RKO (cell line): ENCODE measurements at regions not wholly inside any gene's neighbourhood (a gene's known extent, or its start where the extent isn't known, plus 50 kb on each side); places are given as distances from the start of the nearest gene placed in this dataset.
A peak's percentile ranks its signal among the peaks of the same experiment; 100 is the strongest.

Source experiments
- DNase-seq: peaks from one replicate; pipeline ENCODE4 v3.0.0-alpha.2; 2016; ENCODE audit warnings: low spot score

DNA sequence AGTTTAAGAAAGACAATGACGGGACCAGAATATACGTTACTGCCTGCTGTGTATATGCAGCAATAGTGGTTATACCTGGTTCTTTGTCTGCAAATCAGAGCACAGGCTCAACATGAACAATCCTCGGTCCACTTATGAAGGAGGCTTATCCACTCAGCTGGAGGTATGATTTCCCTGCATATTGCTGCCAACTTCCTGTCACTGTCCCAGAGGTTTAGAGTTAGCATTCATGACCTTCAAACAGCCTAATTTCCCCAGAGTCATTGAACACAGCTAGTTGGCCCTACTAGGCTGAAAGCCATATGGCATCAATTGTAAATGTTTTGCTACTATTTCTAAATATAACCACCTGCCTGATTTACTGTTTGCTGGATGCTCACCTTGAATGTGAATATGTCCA, 224.9 kb upstream of the ZNF717 start:
- no peak for DNase-seq

DNA sequence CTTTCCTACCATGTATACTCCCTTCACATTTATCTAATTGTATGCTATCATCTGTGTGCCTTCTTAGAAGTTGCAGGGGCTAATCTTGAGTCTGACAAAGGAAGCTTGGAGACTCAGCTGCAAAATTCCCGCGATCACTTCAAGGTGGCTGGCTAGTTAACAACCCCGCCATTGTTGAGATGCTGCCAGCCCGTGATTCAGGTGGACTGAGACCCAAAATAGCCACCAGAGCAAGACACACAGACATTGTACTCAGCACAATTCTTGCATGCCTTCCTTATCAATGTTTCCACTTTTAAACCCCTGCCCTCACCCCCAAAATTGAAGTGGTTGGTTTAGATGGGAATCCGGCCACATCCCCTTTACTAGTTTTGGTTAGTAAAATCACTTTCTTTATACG, 225.8 kb upstream of the ZNF717 start:
- no peak for DNase-seq

DNA sequence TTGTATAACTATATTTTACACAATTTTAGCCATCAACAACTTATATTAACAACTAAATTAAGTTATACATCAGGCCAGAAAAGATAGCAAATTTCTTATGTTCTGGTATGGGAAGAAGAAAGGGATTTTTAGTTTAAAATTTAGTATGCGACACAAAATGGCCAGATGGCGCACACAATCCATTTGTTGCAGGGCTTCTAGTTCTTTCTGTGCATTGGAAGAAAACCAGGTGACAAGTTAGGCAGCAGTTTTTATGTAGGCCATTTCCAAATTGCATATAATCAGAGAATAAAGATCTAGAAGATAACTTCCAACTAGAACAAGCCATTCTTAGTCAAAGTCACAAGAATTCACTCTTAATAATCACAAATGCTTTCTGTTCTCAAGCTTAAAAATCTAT, 230.1 kb upstream of the ZNF717 start:
- no peak for DNase-seq

DNA sequence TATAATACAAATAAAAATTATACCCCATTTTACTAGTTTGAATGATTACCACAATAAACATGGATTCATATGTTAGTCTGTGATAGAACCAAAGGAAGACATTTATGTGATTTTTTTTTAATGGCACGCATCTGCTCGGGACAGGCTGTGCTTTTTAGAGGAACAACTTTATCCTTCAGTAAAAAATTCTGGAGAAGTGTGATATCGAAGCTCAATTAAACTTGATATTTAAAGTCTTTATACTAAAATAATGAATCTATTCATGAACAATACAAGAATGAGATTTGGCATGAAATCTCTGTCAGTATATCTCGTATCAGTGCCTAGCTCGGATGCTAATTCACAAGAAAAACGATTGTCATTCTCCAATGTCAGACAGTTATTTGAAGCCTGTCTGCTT, 230.8 kb upstream of the ZNF717 start:
- DNase-seq: no peak

DNA sequence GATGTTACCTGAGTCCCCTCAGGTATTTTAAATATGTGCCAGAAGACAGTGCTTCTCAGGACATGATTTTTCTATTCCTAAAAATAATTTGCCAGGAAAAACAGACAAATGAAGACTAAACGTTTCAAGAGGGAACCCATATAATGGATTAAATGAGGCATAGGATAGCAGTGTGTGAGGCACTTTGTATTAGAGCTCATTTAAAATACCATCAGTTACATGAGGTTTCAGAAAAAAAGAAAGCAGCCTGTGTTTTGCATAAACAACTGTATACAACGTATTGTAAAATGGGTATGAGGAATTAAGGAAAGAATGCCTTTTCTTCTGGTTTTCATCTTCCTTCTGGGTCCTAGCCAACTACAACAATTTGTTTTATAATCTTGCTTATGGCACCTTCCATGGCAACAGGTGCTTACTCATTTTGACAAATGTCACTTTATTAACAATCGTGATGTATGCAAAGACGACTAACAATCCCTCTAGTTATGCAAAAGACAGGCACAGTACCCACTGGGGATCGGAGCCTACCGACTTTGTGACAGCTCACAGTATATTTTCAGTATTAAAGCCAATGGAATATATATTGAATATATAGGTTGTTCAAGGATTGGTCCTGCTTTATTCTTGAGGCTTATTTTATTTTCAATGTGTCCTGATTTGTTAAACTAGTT, 231.6 kb upstream of the ZNF717 start:
- no peak for DNase-seq

DNA sequence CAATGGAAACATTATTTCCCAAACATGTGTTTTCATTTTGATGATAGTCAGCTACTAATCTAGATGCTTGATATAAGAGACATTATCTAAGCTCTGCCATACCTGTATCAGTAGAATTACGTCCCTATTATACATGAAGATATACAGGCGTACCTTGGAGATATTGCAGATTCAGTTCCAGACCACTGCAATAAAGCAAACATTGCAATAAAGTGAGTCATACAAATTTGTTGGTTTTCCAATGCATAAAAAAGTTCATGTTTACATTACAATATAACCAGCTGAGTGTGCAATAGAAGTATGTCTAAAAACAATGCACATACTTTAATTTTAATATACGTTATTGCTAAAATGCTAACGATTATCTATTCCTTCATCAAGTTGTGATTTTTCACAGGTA, 236.0 kb upstream of the ZNF717 start:
- DNase-seq: no peak

DNA sequence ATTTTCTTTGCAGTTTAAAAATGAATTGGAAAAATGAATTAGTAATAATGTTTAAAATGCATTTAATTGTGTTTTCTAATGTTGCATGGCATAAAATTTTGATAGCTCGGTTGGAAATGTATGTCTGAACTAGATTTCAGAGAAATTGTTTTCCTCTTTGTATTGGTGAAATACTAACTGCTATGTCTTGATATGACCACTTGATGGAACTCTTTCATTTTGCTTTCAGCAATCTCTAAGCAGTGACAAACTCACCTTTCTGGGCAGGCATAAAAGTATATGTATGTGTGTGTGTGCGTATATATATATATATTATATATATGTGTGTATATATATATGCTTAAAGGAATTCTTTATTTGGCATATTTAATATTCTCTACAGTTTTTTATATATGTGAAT, 239.3 kb upstream of the ZNF717 start:
- peak; percentile 63 for DNase-seq

DNA sequence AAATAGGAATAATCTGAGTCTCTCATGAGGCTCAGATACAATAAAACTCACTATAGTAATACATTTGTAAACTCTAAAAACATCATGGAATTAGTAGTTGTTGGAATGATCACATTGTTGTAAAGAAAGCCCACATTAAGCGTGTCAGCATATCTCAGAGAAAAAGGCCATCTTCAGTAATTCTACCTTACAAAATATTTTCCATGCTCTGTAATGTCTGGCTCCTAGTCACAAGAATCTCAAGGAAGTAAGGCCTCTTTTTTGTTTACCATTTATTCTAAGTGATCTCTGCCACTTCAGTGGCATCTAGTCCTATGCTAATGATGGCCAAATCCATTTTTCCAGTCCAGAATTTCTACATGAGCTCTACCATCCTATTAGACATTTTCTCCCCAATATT, 240.2 kb upstream of the ZNF717 start:
- DNase-seq: no peak

DNA sequence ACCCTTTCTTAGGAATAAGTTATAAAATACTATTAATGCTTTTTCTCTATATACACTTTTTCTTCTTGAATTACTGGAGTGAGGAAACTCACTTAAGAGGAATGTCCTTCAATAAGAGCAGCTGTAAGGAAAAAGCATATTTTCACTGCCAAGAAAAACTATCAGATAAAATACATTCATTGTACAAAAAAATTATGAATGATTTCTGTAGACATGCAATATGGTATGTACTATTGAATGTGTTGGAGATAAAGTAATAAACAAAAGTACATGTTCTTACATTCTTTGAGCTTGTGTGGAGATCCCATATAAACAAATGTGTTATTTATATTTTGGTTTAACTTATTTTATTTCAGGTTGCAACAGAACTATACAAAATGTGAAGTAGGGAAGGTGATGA, 241.0 kb upstream of the ZNF717 start:
- no peak for DNase-seq

DNA sequence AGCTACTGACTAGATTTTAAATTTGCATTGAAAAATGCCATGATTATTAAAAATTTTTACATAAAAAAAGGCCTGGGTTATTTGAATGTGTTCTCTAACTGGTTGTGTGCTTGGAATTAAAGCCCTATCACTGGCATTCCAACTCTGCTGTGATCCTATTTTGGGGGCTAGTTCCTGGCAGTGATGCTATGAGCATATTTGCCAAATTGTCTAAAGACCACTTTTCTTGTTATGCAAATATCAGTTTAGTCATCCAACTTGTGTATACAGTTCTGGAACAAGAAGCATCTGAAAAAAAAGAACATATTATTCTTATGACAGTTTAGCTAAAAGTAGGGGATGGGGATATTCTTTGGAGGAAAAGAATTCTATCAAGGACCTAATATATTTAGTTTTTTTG, 243.4 kb upstream of the ZNF717 start:
- DNase-seq: no peak

DNA sequence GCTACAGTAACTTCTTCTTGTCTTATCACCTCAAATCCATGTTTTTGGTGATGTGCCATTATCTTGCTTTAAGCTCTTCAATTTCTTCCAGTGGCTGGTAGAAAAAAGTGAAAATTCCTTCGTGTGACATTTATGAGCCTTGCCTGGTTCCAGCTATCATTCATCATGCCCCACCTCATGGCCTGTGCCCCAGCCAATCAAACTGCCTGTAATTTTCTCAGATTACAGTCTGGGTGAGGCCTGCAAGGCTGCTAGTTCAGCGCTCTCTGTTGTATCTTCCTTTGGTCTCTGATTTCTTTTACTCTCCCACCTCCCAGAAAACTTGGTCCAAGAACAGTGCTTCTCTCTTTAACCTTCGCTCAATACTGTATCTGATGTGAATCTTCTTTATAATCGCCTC, 249.3 kb upstream of the ZNF717 start:
- no peak for DNase-seq

DNA sequence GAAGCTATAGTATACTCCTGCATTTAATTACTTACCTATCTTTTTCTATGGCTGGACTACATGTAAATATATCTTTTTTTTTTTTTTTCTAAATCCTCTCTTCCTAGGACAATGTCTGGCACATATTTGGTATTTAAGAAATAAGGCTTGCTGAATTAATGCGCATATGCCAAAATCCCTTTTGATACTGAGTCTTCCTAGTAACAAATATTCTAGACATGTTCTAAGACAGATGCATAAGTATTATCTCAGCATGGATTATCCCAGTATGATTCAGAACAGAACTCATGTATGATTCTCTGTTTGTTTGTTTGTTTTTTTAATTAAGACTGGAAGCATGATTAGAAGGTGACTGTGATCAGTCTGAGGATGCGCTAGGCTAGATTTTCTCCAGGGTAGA, 249.8 kb upstream of the ZNF717 start:
- no peak for DNase-seq

DNA sequence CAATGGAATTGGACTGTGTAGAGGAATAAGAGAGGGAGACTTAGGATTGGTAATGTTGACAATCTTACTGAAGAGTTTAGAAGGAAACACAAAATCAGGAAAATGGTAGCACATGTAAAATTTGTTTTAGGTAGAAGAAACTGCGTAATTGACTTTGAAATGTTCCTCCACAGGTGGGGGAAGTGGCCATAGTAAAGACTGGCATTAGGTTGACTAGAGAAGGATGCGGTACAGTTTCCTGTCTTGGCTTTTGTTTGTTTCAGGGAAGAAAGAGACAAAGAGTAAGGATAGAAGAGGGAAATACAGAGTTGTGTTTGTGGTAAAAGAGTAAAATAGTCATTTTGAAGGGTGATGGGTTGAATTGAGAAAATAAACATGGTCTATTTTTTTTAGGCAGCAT, 253.6 kb upstream of the ZNF717 start:
- DNase-seq: no peak

DNA sequence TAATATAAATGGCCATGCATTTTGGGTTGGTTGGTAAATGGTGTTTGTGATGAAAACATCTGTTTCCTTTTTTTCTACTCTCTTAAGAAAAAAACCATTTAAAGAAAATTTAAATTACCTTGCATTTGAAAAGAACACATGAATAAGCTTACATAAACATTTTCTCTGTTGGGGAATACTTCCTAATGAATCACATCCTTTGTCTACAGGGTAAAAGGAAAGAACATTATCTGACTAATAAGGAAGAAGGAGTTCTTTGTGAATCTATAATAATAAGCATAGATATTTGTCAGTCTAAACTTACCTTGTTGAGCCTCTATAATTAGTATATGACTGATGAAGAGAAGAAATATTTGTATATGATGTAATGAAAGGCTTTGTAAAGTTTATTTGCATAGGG, 254.1 kb upstream of the ZNF717 start:
- DNase-seq: no peak

DNA sequence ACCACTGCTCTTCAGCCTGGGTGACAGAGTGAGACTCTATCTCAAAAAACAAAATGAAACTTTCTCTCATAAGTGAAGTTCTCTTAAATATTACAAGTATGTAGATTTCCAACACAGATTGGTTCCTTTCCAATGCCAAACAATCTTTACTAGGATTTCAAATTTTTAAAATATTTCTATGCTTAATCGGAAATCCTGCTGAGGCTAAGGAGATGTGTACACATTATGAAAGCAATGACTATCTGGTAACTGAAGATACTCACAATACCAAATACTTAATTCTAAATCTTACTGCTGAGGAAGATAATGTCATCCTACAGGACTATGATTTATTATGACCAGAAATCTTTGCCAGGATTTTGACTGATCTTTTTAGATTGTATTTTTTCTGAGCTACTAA, 255.6 kb upstream of the ZNF717 start:
- no peak for DNase-seq

DNA sequence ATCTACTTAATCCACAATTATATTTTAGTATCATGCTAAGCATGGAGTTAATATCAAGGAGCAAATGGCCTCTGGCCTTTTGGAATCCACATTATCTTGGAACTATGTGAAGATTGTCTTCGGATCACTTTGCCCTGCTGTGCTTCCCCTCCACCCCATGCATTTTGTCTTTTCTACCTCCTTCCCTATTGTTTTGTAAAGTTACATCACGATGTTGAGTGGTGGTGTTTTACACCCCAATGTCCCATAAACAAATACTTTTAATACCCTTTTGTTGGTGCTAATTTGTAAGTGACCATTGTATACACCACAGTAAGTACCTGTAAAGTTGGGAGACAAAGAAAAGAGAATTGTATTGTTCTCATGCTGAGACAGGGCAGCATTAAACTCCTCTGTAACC, 258.4 kb upstream of the ZNF717 start:
- DNase-seq: no peak

DNA sequence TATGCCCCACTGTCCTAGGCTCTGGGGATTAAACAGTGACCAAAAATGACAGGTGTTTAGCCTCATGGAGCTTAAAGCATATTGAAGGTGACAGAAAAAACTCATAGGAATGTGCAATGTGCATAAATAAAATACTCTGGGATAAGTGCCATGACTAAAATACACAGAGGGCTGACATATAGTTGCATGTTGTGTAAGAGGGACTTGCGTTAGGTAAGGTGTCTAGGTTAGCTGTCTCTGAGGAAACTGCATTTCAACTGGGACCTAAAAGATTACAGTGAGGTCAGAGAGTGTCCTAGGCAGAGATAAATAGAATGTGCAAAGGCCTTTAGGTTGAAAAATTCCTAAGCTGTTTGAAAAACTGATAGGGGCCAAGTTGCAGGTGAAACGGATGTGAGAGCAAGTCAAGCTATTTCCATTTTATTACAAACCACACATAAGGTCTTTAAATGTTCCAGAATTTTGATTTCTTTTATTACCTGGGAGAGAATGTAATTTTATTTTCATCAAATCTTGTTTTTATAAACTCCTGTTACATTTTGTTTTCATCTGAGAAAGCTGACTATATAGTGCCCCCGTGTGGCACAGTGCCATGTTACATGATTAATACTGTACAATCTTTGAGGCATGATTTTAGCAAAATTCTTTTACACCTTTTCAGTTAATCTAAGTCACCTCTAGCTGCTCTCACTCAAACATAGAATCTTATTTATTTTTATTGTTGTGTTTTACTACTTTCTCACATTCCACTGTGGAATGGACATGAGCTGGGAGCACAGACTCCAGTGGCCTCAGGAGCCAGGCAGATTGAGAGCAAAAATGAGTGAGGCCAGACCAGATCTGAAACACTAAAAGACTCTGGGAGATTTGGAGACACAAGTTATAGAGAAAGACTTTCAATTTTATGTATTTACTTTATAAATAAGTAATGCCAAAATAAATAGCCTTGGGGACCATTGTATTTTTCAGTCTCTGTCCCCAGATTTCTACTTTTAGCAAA, 259.6 kb upstream of the ZNF717 start:
- peak; percentile 48 for DNase-seq

DNA sequence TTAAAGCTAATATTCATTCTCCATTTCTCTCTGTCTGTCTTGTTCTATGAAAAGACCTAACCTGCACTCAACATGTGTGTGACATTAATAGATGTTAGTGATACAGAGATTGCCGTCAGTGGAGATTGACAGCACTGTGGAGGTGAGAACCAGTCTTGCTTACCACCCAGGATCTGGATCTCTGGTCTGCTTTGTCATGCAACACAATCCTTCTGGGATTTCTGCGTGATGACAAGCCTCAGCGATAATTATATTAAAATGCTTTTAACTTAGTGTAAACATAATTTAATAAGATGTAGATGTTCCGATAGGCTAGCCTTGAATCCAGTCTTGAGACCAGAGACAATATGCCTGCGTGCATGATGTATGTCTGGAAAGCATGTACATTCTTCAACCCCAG, 262.0 kb upstream of the ZNF717 start:
- no peak for DNase-seq

DNA sequence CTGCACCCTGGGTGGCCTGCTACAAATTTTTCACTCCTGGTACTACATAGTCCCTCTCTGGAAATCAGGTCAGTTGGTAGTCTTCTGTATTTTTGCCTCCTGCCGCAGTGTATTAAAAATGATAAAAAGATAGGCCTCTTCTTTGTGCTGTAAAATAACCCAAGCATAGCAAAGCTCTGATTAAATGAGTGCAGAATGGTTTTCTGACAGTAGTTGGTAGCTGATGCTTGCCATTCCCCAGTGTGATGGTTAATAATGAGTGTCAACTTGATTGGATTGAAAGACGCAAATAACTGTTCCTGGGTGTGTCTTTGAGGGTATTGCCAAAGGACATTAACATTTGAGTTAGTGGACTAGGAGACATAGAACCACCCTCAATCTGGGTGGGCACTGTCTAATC, 264.4 kb upstream of the ZNF717 start:
- no peak for DNase-seq

DNA sequence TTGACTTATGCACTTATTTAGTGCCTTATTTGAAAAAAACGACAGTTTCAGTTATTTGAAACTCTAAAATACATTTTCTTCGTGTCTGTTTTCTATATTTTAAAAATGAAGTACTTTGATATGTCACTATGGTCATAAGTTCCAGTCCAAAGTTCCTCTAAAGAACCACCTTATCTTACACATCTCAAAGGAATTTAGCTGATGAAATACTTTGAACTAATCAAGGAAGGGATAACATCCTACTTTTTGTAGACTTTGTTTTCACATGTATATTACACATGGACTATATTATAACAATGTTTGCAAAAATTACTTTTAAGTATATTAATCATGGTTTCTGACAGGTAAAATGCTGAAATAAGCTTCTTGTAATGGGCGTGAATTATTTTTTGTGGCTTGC, 265.8 kb upstream of the ZNF717 start:
- DNase-seq: no peak

DNA sequence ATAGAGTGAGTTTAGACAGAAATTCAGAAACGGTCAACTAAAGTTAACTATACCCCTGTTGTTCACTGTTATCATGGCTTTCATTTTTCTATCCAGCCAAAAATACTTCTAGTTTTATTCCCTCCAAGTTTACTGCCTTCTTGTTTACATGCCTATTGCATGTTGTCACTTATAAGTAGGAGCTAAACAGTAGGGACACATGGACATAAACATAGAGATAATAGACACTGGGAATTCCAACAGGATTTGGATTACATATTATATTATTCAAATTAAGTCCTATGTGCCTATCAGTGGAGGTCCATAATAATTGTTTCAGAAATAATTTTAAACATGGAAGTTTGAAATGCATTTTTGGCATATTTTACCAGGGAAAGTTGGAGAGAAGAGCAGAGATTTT, 269.1 kb upstream of the ZNF717 start:
- DNase-seq: no peak

DNA sequence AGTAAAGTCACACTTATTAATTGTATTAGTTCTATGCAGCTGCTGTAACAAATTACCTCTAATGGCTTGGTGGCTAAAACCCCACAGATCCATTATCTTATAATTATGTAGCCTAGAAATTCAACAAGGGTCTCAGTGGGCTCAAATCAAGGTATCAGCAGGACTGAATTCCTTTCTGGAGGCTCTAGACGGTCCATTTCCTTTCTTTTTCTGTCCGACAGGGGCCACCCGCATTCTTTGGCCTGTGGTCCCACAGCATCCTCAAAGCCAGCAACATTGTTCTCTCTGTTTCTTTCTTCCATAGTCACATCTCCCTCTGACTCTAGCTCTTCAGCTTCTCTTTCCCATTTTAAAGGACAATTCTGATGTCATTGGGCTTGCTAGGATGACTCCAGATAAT, 276.3 kb upstream of the ZNF717 start:
- DNase-seq: no peak

DNA sequence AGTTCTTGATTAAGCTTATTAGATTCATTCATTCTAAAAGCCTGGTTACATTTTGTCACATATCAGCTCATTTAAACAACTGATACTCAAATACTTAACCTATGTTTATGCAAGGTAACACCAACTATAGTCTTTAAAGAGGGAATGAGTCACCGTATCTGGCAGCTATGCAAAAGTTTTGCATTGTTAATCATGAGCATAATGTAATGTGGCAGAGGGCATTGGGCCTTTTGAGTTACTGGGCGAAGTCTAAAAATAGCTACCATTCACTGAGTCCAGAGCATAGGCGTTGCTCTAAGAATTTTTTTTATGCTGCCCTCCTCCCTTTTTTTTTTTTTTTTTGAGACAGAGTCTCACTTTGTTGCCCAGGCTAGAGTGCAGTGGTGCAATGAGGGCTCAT, 277.7 kb upstream of the ZNF717 start:
- DNase-seq: peak; percentile 68

DNA sequence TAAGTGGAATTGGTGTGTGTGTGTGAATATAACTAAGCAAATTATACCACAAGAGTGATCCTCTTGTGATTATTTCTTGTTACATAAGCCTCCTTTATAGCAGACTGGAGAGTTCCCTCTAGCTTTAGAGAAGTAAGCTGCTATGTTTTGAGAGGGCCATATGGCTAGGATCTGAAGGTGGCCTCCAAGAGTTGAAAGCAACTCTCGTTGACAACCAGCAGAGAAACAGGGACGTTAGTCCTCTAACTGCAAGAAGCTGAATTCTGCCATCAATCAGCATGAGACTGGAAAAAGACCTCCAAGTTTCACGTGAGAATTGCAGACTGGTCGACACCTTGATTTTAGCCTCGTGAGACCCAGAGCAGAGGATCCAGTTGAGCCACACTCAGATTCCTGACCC, 278.5 kb upstream of the ZNF717 start:
- no peak for DNase-seq
